Caco-2 (cell line): ENCODE measurements at regions not wholly inside any gene's neighbourhood (a gene's known extent, or its start where the extent isn't known, plus 50 kb on each side); places are given as distances from the start of the nearest gene placed in this dataset.

Experiments
- BruUV-seq: library from RNA; stranded (reverse); fragments of 400-500 nt; replicated peaks from 2 replicates; lab custom pipeline; 2021; lab: Mats Ljungman, UMichigan
- CTCF ChIA-PET: fragments of 300-600 bp; sonication (Branson Sonifier 250); formaldehyde crosslinking; loops from one replicate; lab custom pipeline; 2022; ENCODE audit warnings: antibody characterized with exemption; lab: Charles Lee
- POLR2A ChIA-PET: fragments of 300-600 bp; sonication (Branson Sonifier 250); formaldehyde crosslinking; loops from one replicate; lab custom pipeline; 2022; ENCODE audit warnings: antibody characterized with exemption; lab: Charles Lee
- DNase-seq, 2 experiments: peaks; one replicate each; pipeline versions ENCODE4 v3.0.0 to v3.0.0-alpha.2; 2020 to 2022
- H3K27me3 ChIP-seq: replicated peaks from 2 replicates; pipeline ENCODE4 v1.6.0; 2011; ENCODE audit warnings: low read length; ENCODE audit not compliant: control insufficient read depth, insufficient read depth
- H3K36me3 ChIP-seq: 2 replicates; pipeline ENCODE4 v1.5.1; 2011; ENCODE audit warnings: low read length; ENCODE audit not compliant: control insufficient read depth, insufficient read depth
- H3K4me1 ChIP-seq: fragments of 250-450 bp; sonication (Bioruptor Pico); 2 replicates; pipeline ENCODE4 v1.5.1; 2020; ENCODE audit warnings: mild to moderate bottlenecking
- H3K4me3 ChIP-seq: 2 replicates; pipeline ENCODE4 v1.5.1; 2011; ENCODE audit warnings: low read depth, mild to moderate bottlenecking, control low read depth, low read length
- H3K9me3 ChIP-seq: fragments of 250-450 bp; sonication (Bioruptor Pico); 2 replicates; pipeline ENCODE4 v1.5.1; 2020; ENCODE audit warnings: mild to moderate bottlenecking, moderate library complexity
- H3K27ac Mint-ChIP-seq: one replicate; pipeline ENCODE4 v1.8.0; 2022; ENCODE audit warnings: mixed read lengths; ENCODE audit not compliant: unreplicated experiment
- H3K27me3 Mint-ChIP-seq: one replicate; pipeline ENCODE4 v1.8.0; 2022; ENCODE audit warnings: mixed read lengths; ENCODE audit not compliant: insufficient read depth, unreplicated experiment
- H3K36me3 Mint-ChIP-seq: one replicate; pipeline ENCODE4 v1.8.0; 2022; ENCODE audit warnings: mild to moderate bottlenecking, mixed read lengths; ENCODE audit not compliant: insufficient read depth, unreplicated experiment
- H3K4me1 Mint-ChIP-seq: one replicate; pipeline ENCODE4 v1.8.0; 2022; ENCODE audit warnings: low read depth, mixed read lengths; ENCODE audit not compliant: unreplicated experiment
- H3K4me3 Mint-ChIP-seq: one replicate; pipeline ENCODE4 v1.8.0; 2022; ENCODE audit warnings: mild to moderate bottlenecking, moderate library complexity, mixed read lengths; ENCODE audit not compliant: unreplicated experiment
- H3K9me3 Mint-ChIP-seq: one replicate; pipeline ENCODE4 v1.8.0; 2022; ENCODE audit warnings: mixed read lengths; ENCODE audit not compliant: unreplicated experiment
- CTCF ChIP-seq, 2 experiments: fragments of 200-600 bp in 1 of 2; IDR thresholded peaks; 1 replicate in 1 of 2; 2 replicates in 1 of 2; pipeline versions ENCODE4 v1.5.1 to v1.8.0; 2011 to 2022; ENCODE audit warnings: antibody characterized with exemption in 1 of 2, control low read depth in 1 of 2, inconsistent platforms in 1 of 2, low read depth in 1 of 2, low read length in 1 of 2, mild to moderate bottlenecking in 1 of 2, moderate library complexity in 1 of 2; ENCODE audit not compliant: insufficient read depth in 1 of 2, severe bottlenecking in 1 of 2, unreplicated experiment in 1 of 2
- intact Hi-C: fragments of 100-400 bp; cut with micrococcal nuclease; formaldehyde crosslinking; loops from one replicate; pipeline ENCODE4 v1.10.0; 2022; ENCODE audit not compliant: unreplicated experiment

- Mint-ChIP-seq H3K4me3 (no peak overlapping the region), H3K36me3 (no peaks in the 10 kb centered on the region), H3K9me3 (peaks cover 18% of the 10 kb centered on the region), H3K4me1 (no peaks in the 10 kb centered on the region), H3K27ac (no peak overlapping the region), H3K27me3 (no peaks in the 10 kb centered on the region)
- no peaks in the 10 kb centered on the region for H3K36me3 ChIP-seq
- no peaks in the 10 kb centered on the region for H3K27me3 ChIP-seq
- H3K9me3 ChIP-seq: peaks cover 1% of the 10 kb centered on the region; the same call in 1 of the 2 replicates
- BruUV-seq: no TSS peak
- no peak for TF ChIP-seq CTCF (IDR thresholded peaks at IDR 0.05; ENCODE audit: insufficient read depth in 1 of 2, low read depth in 1 of 2, low read length in 1 of 2, severe bottlenecking in 1 of 2, unreplicated experiment in 1 of 2)
- H3K4me1 ChIP-seq: no peaks in the 10 kb centered on the region
- DNase-seq: no peak
- POLR2A ChIA-PET: no interaction called here
- CTCF ChIA-PET: no interaction called here
- intact Hi-C loops: no loop called here
- no peak overlapping the region for H3K4me3 ChIP-seq
These were observed 855.1 kb downstream of the TMEM182 start for GRCh38 chr2:103616891-103617290.

- ChIA-PET CTCF (no interaction called here), POLR2A (no interaction called here)
- Mint-ChIP-seq H3K9me3 (peaks cover 31% of the 10 kb centered on the region), H3K27me3 (no peaks in the 10 kb centered on the region), H3K36me3 (no peaks in the 10 kb centered on the region), H3K4me3 (no peak overlapping the region), H3K27ac (no peak overlapping the region), H3K4me1 (no peaks in the 10 kb centered on the region)
- DNase-seq: no peak
- intact Hi-C loops: no loop called here
- Histone ChIP-seq H3K27me3 (no peaks in the 10 kb centered on the region), H3K36me3 (no peaks in the 10 kb centered on the region), H3K9me3 (peaks cover 3% of the 10 kb centered on the region; the same call in 1 of the 2 replicates), H3K4me3 (no peak overlapping the region), H3K4me1 (no peaks in the 10 kb centered on the region)
- TF ChIP-seq CTCF (IDR thresholded peaks at IDR 0.05; ENCODE audit: insufficient read depth in 1 of 2, low read depth in 1 of 2, low read length in 1 of 2, severe bottlenecking in 1 of 2, unreplicated experiment in 1 of 2): no peak
- no TSS peak for BruUV-seq
These were observed 856.3 kb downstream of the TMEM182 start for GRCh38 chr2:103618112-103618511.

- H3K36me3 ChIP-seq: no peaks in the 10 kb centered on the region
- Mint-ChIP-seq H3K27ac (no peak overlapping the region), H3K27me3 (no peaks in the 10 kb centered on the region), H3K4me3 (no peak overlapping the region), H3K4me1 (no peaks in the 10 kb centered on the region), H3K36me3 (no peaks in the 10 kb centered on the region), H3K9me3 (peaks cover 12% of the 10 kb centered on the region)
- intact Hi-C loops: no loop called here
- TF ChIP-seq CTCF (IDR thresholded peaks at IDR 0.05; ENCODE audit: insufficient read depth in 1 of 2, low read depth in 1 of 2, low read length in 1 of 2, severe bottlenecking in 1 of 2, unreplicated experiment in 1 of 2): no peak
- no peaks in the 10 kb centered on the region for H3K4me1 ChIP-seq
- CTCF ChIA-PET: no interaction called here
- H3K27me3 ChIP-seq: no peaks in the 10 kb centered on the region
- POLR2A ChIA-PET: no interaction called here
- no peaks in the 10 kb centered on the region for H3K9me3 ChIP-seq
- no peak for DNase-seq
- BruUV-seq: no TSS peak
- H3K4me3 ChIP-seq: no peak overlapping the region
These were observed 865.5 kb downstream of the TMEM182 start for GRCh38 chr2:103627301-103627700.
